PFSK-1 (cell line): ENCODE measurements at regions not wholly inside any gene's neighbourhood (a gene's known extent, or its start where the extent isn't known, plus 50 kb on each side); places are given as distances from the start of the nearest gene placed in this dataset.

ENCODE experiments used
- FOXP2 ChIP-seq: optimal IDR thresholded peaks from 2 replicates; pipeline ENCODE3; 2011; ENCODE audit warnings: borderline replicate concordance, control low read depth, inconsistent platforms; ENCODE audit not compliant: insufficient read depth; ENCODE audit errors: extremely low read length, extremely low read depth
- POLR2AphosphoS5 ChIP-seq: IDR thresholded peaks from 2 replicates; pipeline ENCODE4 v1.6.1; 2012; ENCODE audit warnings: low read depth, mild to moderate bottlenecking, control low read depth, low read length, moderate library complexity
- REST ChIP-seq, 2 experiments: IDR thresholded peaks; 2 replicates each; pipeline versions ENCODE4 v1.6.1 to v1.8.0; 2011 to 2012; ENCODE audit warnings: low read depth in 2 of 2, low read length in 2 of 2, control low read depth in 1 of 2, inconsistent platforms in 1 of 2, mild to moderate bottlenecking in 1 of 2, moderate library complexity in 1 of 2; ENCODE audit not compliant: insufficient read depth in 1 of 2
- SIN3A ChIP-seq: IDR thresholded peaks from 2 replicates; pipeline ENCODE4 v1.6.1; 2012; ENCODE audit warnings: mild to moderate bottlenecking, low read length, moderate library complexity, borderline replicate concordance; ENCODE audit not compliant: insufficient read depth
- TAF1 ChIP-seq: IDR thresholded peaks from 2 replicates; pipeline ENCODE4 v1.6.1; 2012; ENCODE audit warnings: low read length, control low read depth, borderline replicate concordance; ENCODE audit not compliant: insufficient read depth

- TF ChIP-seq FOXP2 (no peak), POLR2AphosphoS5 (no peak), SIN3A (no peak)
Measured at GRCh38 chr1:238370599-238370998, 479.9 kb upstream of the ZP4 start.

GRCh38 chr1:238364214-238364892 is 473.6 kb upstream of the ZP4 start:
- TF ChIP-seq POLR2AphosphoS5 = no peak
- no peak for TF ChIP-seq TAF1
- TF ChIP-seq SIN3A = no peak
- TF ChIP-seq REST (IDR thresholded peaks at IDR 0.05; ENCODE audit: insufficient read depth in 1 of 2, low read depth in 2 of 2, low read length in 2 of 2) = no peak
- TF ChIP-seq FOXP2 = no peak

GRCh38 chr1:238360474-238360873 is 469.8 kb upstream of the ZP4 start:
- TF ChIP-seq POLR2AphosphoS5 (no peak), REST (IDR thresholded peaks at IDR 0.05; ENCODE audit: insufficient read depth in 1 of 2, low read depth in 2 of 2, low read length in 2 of 2) (no peak), TAF1 (no peak), FOXP2 (no peak), SIN3A (no peak)

GRCh38 chr1:238350471-238350870 is 459.7 kb upstream of the ZP4 start:
- TF ChIP-seq POLR2AphosphoS5 = no peak
- no peak for TF ChIP-seq TAF1
- no peak for TF ChIP-seq FOXP2
- TF ChIP-seq SIN3A = no peak
- TF ChIP-seq REST (IDR thresholded peaks at IDR 0.05; ENCODE audit: insufficient read depth in 1 of 2, low read depth in 2 of 2, low read length in 2 of 2) = no peak

- TF ChIP-seq FOXP2 (no peak), REST (IDR thresholded peaks at IDR 0.05; ENCODE audit: insufficient read depth in 1 of 2, low read depth in 2 of 2, low read length in 2 of 2) (no peak)
Measured at GRCh38 chr1:238346340-238346739, 455.6 kb upstream of the ZP4 start.
